Adipocyte (in vitro differentiated cells): ENCODE measurements at regions not wholly inside any gene's neighbourhood (a gene's known extent, or its start where the extent isn't known, plus 50 kb on each side); places are given as distances from the start of the nearest gene placed in this dataset.
"Not testable (repeated sequence)": the region's sequence is repeated elsewhere in the genome, so short reads cannot be mapped to it uniquely, and the experiment has no call there.

Source experiments
- DNase-seq: peaks from one replicate; pipeline ENCODE4 v3.0.0-alpha.2; 2015; ENCODE audit warnings: low read depth
- H3K27me3 ChIP-seq: replicated peaks from 2 replicates; pipeline ENCODE4 v1.7.0; 2013; ENCODE audit warnings: mild to moderate bottlenecking, low read length, moderate library complexity; ENCODE audit not compliant: control insufficient read depth, insufficient read depth
- H3K36me3 ChIP-seq: 2 replicates; pipeline ENCODE4 v1.7.0; 2013; ENCODE audit warnings: low read length, mild to moderate bottlenecking, moderate library complexity; ENCODE audit not compliant: control insufficient read depth, insufficient read depth, severe bottlenecking
- H3K4me1 ChIP-seq: 2 replicates; pipeline ENCODE4 v1.7.0; 2013; ENCODE audit warnings: mild to moderate bottlenecking, low read length, moderate library complexity; ENCODE audit not compliant: control insufficient read depth, insufficient read depth
- H3K4me3 ChIP-seq: 2 replicates; pipeline ENCODE4 v1.7.0; 2013; ENCODE audit warnings: mild to moderate bottlenecking, low read length, moderate library complexity
- H3K9ac ChIP-seq: 2 replicates; pipeline ENCODE4 v1.7.0; 2013; ENCODE audit warnings: mild to moderate bottlenecking, low read length, moderate library complexity
- H3K9me3 ChIP-seq: 2 replicates; pipeline ENCODE4 v1.7.0; 2013; ENCODE audit warnings: mild to moderate bottlenecking, low read length, moderate library complexity; ENCODE audit not compliant: control insufficient read depth

- no peak for DNase-seq
- H3K9me3 ChIP-seq: no peaks in the 10 kb centered on the region
- no peak overlapping the region for H3K9ac ChIP-seq
- H3K27me3 ChIP-seq: no peaks in the 10 kb centered on the region
- H3K4me3 ChIP-seq: no peak overlapping the region
- no peaks in the 10 kb centered on the region for H3K4me1 ChIP-seq
- H3K36me3 ChIP-seq: no peaks in the 10 kb centered on the region
Observed at GRCh38 chr2:144971786-144972335, 451.9 kb upstream of the ZEB2 start.

GRCh38 chr2:144970410-144970809 is 450.5 kb upstream of the ZEB2 start:
- H3K9ac ChIP-seq, DNase-seq, H3K9me3 ChIP-seq, H3K4me1 ChIP-seq, H3K36me3 ChIP-seq, H3K4me3 ChIP-seq, H3K27me3 ChIP-seq: not testable (repeated sequence)

DNA sequence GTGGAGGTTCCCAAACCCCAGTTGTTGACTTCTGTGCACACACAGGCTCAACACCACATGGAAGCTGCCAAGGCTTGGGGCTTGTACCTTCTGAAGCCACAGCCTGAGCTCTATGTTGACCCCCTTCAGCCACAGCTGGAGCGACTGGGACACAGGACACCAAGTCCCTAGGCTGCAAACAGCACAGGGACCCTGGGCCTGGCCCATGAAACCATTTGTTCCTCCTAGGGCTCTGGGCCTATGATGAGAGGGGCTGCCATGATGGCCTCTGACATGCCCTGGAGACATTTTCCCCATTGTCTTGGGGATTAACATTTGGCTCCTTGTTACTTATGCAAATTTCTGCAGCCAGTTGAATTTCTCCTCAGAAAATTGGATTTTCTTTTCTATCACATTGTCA is 449.6 kb upstream of the ZEB2 start:
- not testable (repeated sequence) for H3K9me3 ChIP-seq, H3K9ac ChIP-seq, H3K4me3 ChIP-seq, H3K36me3 ChIP-seq, H3K27me3 ChIP-seq, H3K4me1 ChIP-seq, DNase-seq

- Histone ChIP-seq H3K9me3 (peaks cover 7% of the 10 kb centered on the region), H3K4me3 (no peak overlapping the region), H3K9ac (no peak overlapping the region), H3K36me3 (no peaks in the 10 kb centered on the region), H3K27me3 (no peaks in the 10 kb centered on the region), H3K4me1 (no peaks in the 10 kb centered on the region)
- no peak for DNase-seq
Observed at GRCh38 chr2:144967961-144968360, 448.0 kb upstream of the ZEB2 start.

DNA sequence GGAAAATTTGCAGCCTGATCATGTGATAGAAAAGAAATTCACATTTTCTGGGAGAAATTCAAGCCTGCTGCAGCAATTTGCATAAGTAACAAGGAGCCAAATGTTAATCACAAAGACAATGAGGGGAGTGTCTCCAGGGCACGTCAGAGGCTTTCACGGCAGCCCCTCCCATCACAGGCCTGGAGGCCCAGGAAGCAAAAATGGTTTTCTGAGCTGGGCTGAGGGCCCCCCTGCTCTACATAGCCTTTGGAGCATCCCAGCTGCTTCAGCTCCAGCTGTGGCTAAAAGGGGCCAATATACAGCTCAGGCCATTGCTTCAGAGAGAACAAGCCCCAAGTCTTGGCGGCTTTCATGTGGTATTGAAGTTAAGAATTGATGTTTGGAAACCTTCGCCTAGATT is 445.3 kb upstream of the ZEB2 start:
- no peak for DNase-seq
- no peaks in the 10 kb centered on the region for H3K36me3 ChIP-seq
- no peak overlapping the region for H3K4me3 ChIP-seq

DNA sequence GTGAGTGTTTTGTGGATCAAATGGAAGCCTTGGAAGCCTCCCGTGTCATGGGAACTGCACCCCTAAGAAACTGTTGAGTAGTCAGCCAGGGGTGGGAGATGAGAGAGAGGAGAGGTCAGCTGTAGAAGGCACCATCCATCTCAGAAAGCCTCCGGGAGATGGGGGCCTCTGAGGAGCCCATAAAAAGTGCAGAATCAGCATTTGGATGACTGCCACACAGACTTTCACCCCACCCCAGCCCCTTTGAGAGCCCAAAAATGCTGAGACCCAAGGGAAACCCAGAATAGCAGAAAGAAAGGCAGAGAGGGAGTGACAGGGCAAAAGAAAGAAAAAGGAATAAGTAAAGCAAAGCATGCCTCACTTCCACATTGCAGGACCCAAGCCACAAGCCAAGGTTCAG is 443.1 kb upstream of the ZEB2 start:
- no peak for DNase-seq
- Histone ChIP-seq H3K4me3 (no peak overlapping the region), H3K4me1 (no peaks in the 10 kb centered on the region)

More for the DNA sequence above, 445.3 kb upstream of the ZEB2 start:
- Histone ChIP-seq H3K4me1 (no peaks in the 10 kb centered on the region), H3K9me3 (peaks cover 7% of the 10 kb centered on the region), H3K27me3 (no peaks in the 10 kb centered on the region), H3K9ac (no peak overlapping the region)

GRCh38 chr2:144959416-144959815 is 439.5 kb upstream of the ZEB2 start:
- Histone ChIP-seq H3K9ac (no peak overlapping the region), H3K4me1 (no peaks in the 10 kb centered on the region), H3K4me3 (no peak overlapping the region), H3K27me3 (no peaks in the 10 kb centered on the region), H3K36me3 (no peaks in the 10 kb centered on the region), H3K9me3 (no peaks in the 10 kb centered on the region)
- DNase-seq: no peak

More for the DNA sequence above, 443.1 kb upstream of the ZEB2 start:
- H3K9me3 ChIP-seq: peaks cover 7% of the 10 kb centered on the region
- H3K36me3 ChIP-seq: no peaks in the 10 kb centered on the region
- no peak overlapping the region for H3K9ac ChIP-seq
- no peaks in the 10 kb centered on the region for H3K27me3 ChIP-seq

DNA sequence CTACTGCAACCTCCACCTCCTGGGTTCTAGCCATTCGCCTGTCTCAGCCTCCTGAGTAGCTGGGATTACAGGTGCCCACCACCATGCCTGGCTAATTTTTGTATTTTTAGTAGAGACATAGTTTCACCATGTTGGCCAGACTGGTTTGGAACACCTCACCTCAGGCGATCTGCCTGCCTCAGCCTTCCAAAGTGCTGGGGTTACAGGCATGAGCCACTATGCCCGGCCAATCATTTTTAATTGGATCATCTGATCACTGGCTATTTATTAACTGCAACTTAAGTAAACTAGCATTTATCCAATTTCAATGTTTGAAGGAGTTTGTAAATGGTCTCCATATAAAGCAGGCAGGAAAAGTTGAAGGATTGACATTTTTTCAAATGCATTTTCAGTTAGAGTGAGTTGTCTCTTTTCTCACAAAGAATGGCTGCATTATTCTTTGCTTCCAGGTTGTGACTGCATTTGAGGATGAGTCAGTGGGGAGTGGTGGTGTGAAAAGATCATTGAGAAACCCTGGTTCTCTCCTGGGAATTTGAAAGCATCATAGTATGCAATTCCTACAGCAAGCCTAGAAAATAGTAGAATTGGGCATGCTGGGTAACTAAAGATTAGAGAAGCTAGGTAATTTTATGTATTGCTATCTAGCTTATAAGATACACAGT is 431.1 kb upstream of the ZEB2 start:
- H3K27me3 ChIP-seq: no peaks in the 10 kb centered on the region
- H3K9me3 ChIP-seq: no peaks in the 10 kb centered on the region
- peaks cover 17% of the 10 kb centered on the region for H3K4me1 ChIP-seq
- no peak overlapping the region for H3K4me3 ChIP-seq
- H3K9ac ChIP-seq: no peak overlapping the region
- DNase-seq: peak; percentile 89
- no peaks in the 10 kb centered on the region for H3K36me3 ChIP-seq

- Histone ChIP-seq H3K4me1 (peaks cover 33% of the 10 kb centered on the region), H3K9me3 (no peaks in the 10 kb centered on the region), H3K36me3 (no peaks in the 10 kb centered on the region), H3K9ac (no peak overlapping the region), H3K27me3 (no peaks in the 10 kb centered on the region), H3K4me3 (no peak overlapping the region)
- DNase-seq: no peak
Observed at GRCh38 chr2:144948205-144948855, 428.4 kb upstream of the ZEB2 start.

DNA sequence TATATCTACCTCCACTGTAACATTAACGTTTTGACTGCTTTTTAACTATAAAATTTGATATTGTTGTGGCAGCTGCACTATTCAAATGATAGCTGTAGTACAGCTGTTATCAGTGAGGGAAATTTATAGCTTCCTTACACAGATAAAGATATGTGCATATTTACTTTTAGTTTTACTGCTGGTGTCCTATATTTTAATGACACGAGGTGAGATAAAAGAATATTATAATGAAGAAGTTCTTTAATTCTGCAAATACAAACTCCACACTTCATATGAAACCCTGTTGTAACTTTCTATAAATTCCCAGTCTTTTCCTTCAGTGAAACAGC is 427.8 kb upstream of the ZEB2 start:
- Histone ChIP-seq H3K4me3 (no peak overlapping the region), H3K36me3 (no peaks in the 10 kb centered on the region), H3K9ac (no peak overlapping the region), H3K4me1 (peaks cover 39% of the 10 kb centered on the region), H3K9me3 (no peaks in the 10 kb centered on the region), H3K27me3 (no peaks in the 10 kb centered on the region)
- DNase-seq: no peak

GRCh38 chr2:144946263-144946662 is 426.3 kb upstream of the ZEB2 start:
- peak; percentile 19 for DNase-seq
- H3K4me1 ChIP-seq: peaks cover 42% of the 10 kb centered on the region
- no peaks in the 10 kb centered on the region for H3K36me3 ChIP-seq
- no peak overlapping the region for H3K9ac ChIP-seq
- no peaks in the 10 kb centered on the region for H3K27me3 ChIP-seq
- H3K4me3 ChIP-seq: no peak overlapping the region
- no peaks in the 10 kb centered on the region for H3K9me3 ChIP-seq
